CD14-positive monocyte (primary cell): ENCODE measurements at regions not wholly inside any gene's neighbourhood (a gene's known extent, or its start where the extent isn't known, plus 50 kb on each side); places are given as distances from the start of the nearest gene placed in this dataset.

ENCODE experiments used
- DNase-seq, 3 donors: peaks; one replicate each; pipeline ENCODE4 v3.0.0-alpha.2; 2011 to 2022
- H2AFZ ChIP-seq: 2 replicates; pipeline ENCODE4 v1.6.0; 2012; ENCODE audit warnings: mild to moderate bottlenecking, low read depth, low read length, inconsistent platforms; ENCODE audit not compliant: insufficient read depth, poor library complexity, severe bottlenecking
- H3K27ac ChIP-seq, 2 donors: 1 replicate in 1 of 2; 2 replicates in 1 of 2; pipeline ENCODE4 v1.5.1; 2012 to 2013; ENCODE audit warnings: low read length in 2 of 2, control low read depth in 1 of 2, inconsistent platforms in 1 of 2, low read depth in 1 of 2, mild to moderate bottlenecking in 1 of 2
- H3K27me3 ChIP-seq, 2 donors: one replicate each; pipeline versions ENCODE4 v1.6.0 to v1.6.1; 2011 to 2013; ENCODE audit warnings: low read length in 2 of 2; ENCODE audit not compliant: control insufficient read depth in 2 of 2, insufficient read depth in 2 of 2
- H3K36me3 ChIP-seq, 2 donors: replicated peaks in 1 of 2; 1 replicate in 1 of 2; 2 replicates in 1 of 2; pipeline versions ENCODE4 v1.5.1 to v1.6.1; 2012 to 2013; ENCODE audit warnings: low read length in 2 of 2, control low read depth in 1 of 2, inconsistent platforms in 1 of 2, mild to moderate bottlenecking in 1 of 2; ENCODE audit not compliant: insufficient read depth in 2 of 2, control insufficient read depth in 1 of 2
- H3K4me1 ChIP-seq, 2 donors: 1 replicate in 1 of 2; 2 replicates in 1 of 2; pipeline versions ENCODE4 v1.5.1 to v1.6.1; 2012 to 2013; ENCODE audit warnings: low read length in 2 of 2, control low read depth in 1 of 2, inconsistent platforms in 1 of 2, mild to moderate bottlenecking in 1 of 2, moderate library complexity in 1 of 2; ENCODE audit not compliant: insufficient read depth in 2 of 2, control insufficient read depth in 1 of 2
- H3K4me2 ChIP-seq: replicated peaks from 2 replicates; pipeline ENCODE3; 2012; ENCODE audit warnings: low read length, moderate library complexity, mild to moderate bottlenecking; ENCODE audit not compliant: poor library complexity, severe bottlenecking; ENCODE audit errors: extremely low read depth
- H3K4me3 ChIP-seq, 3 experiments: fragments of 200-600 bp in 1 of 3; sonication (generic) in 1 of 3; replicated peaks in 1 of 3; 1 replicate in 2 of 3; 2 replicates in 1 of 3; pipeline ENCODE4 v1.5.1; 2011 to 2013; ENCODE audit warnings: low read length in 3 of 3, mild to moderate bottlenecking in 3 of 3, control low read depth in 2 of 3, low read depth in 2 of 3, inconsistent platforms in 1 of 3, moderate library complexity in 1 of 3
- H3K79me2 ChIP-seq: 2 replicates; pipeline ENCODE4 v1.6.0; 2012; ENCODE audit warnings: mild to moderate bottlenecking, control low read depth, inconsistent platforms, low read length, moderate library complexity; ENCODE audit not compliant: insufficient read depth
- H3K9ac ChIP-seq: 2 replicates; pipeline ENCODE4 v1.6.0; 2017; ENCODE audit warnings: low read length, mild to moderate bottlenecking; ENCODE audit not compliant: insufficient read depth, poor library complexity, severe bottlenecking
- H3K9me3 ChIP-seq, 2 donors: replicated peaks in 1 of 2; 1 replicate in 1 of 2; 2 replicates in 1 of 2; pipeline versions ENCODE4 v1.5.1 to v1.6.1; 2012 to 2013; ENCODE audit warnings: low read length in 2 of 2, control low read depth in 1 of 2; ENCODE audit not compliant: control insufficient read depth in 1 of 2, insufficient read depth in 1 of 2
- H4K20me1 ChIP-seq: 2 replicates; pipeline ENCODE4 v1.6.0; 2012; ENCODE audit warnings: mild to moderate bottlenecking, low read length, control low read depth, moderate library complexity; ENCODE audit not compliant: insufficient read depth
- H3K27ac Mint-ChIP-seq, 7 donors: one replicate each; pipeline ENCODE4 v1.8.0; 2020; ENCODE audit warnings: mild to moderate bottlenecking in 7 of 7, mixed read lengths in 7 of 7, moderate library complexity in 6 of 7, inconsistent platforms in 2 of 7
- H3K27me3 Mint-ChIP-seq, 3 donors: one replicate each; pipeline ENCODE4 v1.8.0; 2021 to 2022; ENCODE audit warnings: low read depth in 3 of 3, mild to moderate bottlenecking in 3 of 3, mixed read lengths in 3 of 3, moderate library complexity in 3 of 3, inconsistent platforms in 1 of 3
- H3K36me3 Mint-ChIP-seq, 2 donors: one replicate each; pipeline ENCODE4 v1.8.0; 2020; ENCODE audit warnings: mixed read lengths in 2 of 2, inconsistent platforms in 1 of 2, mild to moderate bottlenecking in 1 of 2
- H3K4me1 Mint-ChIP-seq: one replicate; pipeline ENCODE4 v1.8.0; 2020; ENCODE audit warnings: mild to moderate bottlenecking, mixed read lengths
- H3K4me3 Mint-ChIP-seq, 2 donors: one replicate each; pipeline ENCODE4 v1.8.0; 2020; ENCODE audit warnings: mild to moderate bottlenecking in 2 of 2, mixed read lengths in 2 of 2, moderate library complexity in 1 of 2
- H3K9me3 Mint-ChIP-seq, 7 donors: one replicate each; pipeline ENCODE4 v1.8.0; 2020 to 2022; ENCODE audit warnings: mixed read lengths in 7 of 7, mild to moderate bottlenecking in 6 of 7, moderate library complexity in 6 of 7, inconsistent platforms in 2 of 7
- WGBS: methylation state at CpG from one replicate; pipeline ENCODE4 v1.1.5; 2013; ENCODE audit warnings: missing lambda C conversion rate; ENCODE audit not compliant: insufficient coverage; 5-methylcytosine and 5-hydroxymethylcytosine counted together
- intact Hi-C, 2 donors: fragments of 100-400 bp; cut with micrococcal nuclease; formaldehyde crosslinking; loops; one replicate each; pipeline versions ENCODE4 v1.15.0 to v1.15.1; 2023
- TF ChIP-seq, protein P1 (sequence below): fragments of 200-600 bp; IDR thresholded peaks from one replicate; pipeline ENCODE4 v1.8.0; 2022; ENCODE audit warnings: antibody characterized with exemption, mild to moderate bottlenecking

- peak; percentile 8 to 45 (median 32) for DNase-seq
- intact Hi-C loops, result loop anchor here in 1 of 2 donors (5.0 kb wide), 2 partner anchors 83 to 87 kb away; partner anchors contain the start of genes MELK and RNF38
- Histone ChIP-seq H3K9me3 (no peaks in the 10 kb centered on the region), H3K4me2 (peak overlapping the region; percentile 100), H3K79me2 (peaks cover 62% of the 10 kb centered on the region), H3K4me3 (peak overlapping the region; percentile 69 to 95 (median 90)), H2AFZ (peak overlapping the region; percentile 81), H3K4me1 (peaks cover 23 to 28% of the 10 kb centered on the region in 2 donors), H3K27me3 (no peaks in the 10 kb centered on the region), H4K20me1 (peaks cover 59% of the 10 kb centered on the region), H3K9ac (peak overlapping the region; percentile 86), H3K36me3 (peaks cover 2 to 7% of the 10 kb centered on the region in 2 donors), H3K27ac (peak overlapping the region; percentile 71 to 80)
- TF ChIP-seq, protein P1, sequence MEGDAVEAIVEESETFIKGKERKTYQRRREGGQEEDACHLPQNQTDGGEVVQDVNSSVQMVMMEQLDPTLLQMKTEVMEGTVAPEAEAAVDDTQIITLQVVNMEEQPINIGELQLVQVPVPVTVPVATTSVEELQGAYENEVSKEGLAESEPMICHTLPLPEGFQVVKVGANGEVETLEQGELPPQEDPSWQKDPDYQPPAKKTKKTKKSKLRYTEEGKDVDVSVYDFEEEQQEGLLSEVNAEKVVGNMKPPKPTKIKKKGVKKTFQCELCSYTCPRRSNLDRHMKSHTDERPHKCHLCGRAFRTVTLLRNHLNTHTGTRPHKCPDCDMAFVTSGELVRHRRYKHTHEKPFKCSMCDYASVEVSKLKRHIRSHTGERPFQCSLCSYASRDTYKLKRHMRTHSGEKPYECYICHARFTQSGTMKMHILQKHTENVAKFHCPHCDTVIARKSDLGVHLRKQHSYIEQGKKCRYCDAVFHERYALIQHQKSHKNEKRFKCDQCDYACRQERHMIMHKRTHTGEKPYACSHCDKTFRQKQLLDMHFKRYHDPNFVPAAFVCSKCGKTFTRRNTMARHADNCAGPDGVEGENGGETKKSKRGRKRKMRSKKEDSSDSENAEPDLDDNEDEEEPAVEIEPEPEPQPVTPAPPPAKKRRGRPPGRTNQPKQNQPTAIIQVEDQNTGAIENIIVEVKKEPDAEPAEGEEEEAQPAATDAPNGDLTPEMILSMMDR, result no peak
- H3K4me3 Mint-ChIP-seq, result peak overlapping the region; percentile 92 to 93
- no peaks in the 10 kb centered on the region for H3K9me3 Mint-ChIP-seq
- H3K36me3 Mint-ChIP-seq, result peaks cover 0 to 8% of the 10 kb centered on the region in 2 donors
- H3K27me3 Mint-ChIP-seq, result peaks cover 0 to 2% (median 0%) of the 10 kb centered on the region in 3 donors
- 17% methylated on average over 8 of the region's 11 CpGs for whole genome bisulfite sequencing
- H3K4me1 Mint-ChIP-seq, result peaks cover 45% of the 10 kb centered on the region
- peak overlapping the region in 6 of 7 donors; percentile 79 to 91 (median 85) for H3K27ac Mint-ChIP-seq
These were observed 85.7 kb upstream of the RNF38 start for GRCh38 chr9:36485647-36486328.

GRCh38 chr9:36484124-36484523, 84.1 kb upstream of the RNF38 start:
- intact Hi-C loops, result no loop called here
- Histone ChIP-seq H3K9ac (no peak overlapping the region), H2AFZ (no peak overlapping the region), H3K4me1 (peaks cover 23 to 28% of the 10 kb centered on the region in 2 donors), H3K79me2 (peaks cover 78% of the 10 kb centered on the region), H3K4me2 (no peak overlapping the region), H3K4me3 (no peak overlapping the region), H3K36me3 (peaks cover 2 to 7% of the 10 kb centered on the region in 2 donors), H3K27ac (no peak overlapping the region), H3K27me3 (no peaks in the 10 kb centered on the region), H4K20me1 (peaks cover 76% of the 10 kb centered on the region), H3K9me3 (no peaks in the 10 kb centered on the region)
- H3K9me3 Mint-ChIP-seq, result no peaks in the 10 kb centered on the region
- no CpG with 5 or more reads among the region's 3 CpGs for WGBS
- TF ChIP-seq, protein P1, result no peak
- peaks cover 0 to 11% of the 10 kb centered on the region in 2 donors for H3K36me3 Mint-ChIP-seq
- peak overlapping the region in 1 of 7 donors; percentile 55 for H3K27ac Mint-ChIP-seq
- peaks cover 1 to 2% (median 2%) of the 10 kb centered on the region in 3 donors for H3K27me3 Mint-ChIP-seq
- H3K4me3 Mint-ChIP-seq, result no peak overlapping the region
- DNase-seq, result no peak
- H3K4me1 Mint-ChIP-seq, result peaks cover 49% of the 10 kb centered on the region
